GM12878 (cell line): ENCODE measurements at regions not wholly inside any gene's neighbourhood (a gene's known extent, or its start where the extent isn't known, plus 50 kb on each side); places are given as distances from the start of the nearest gene placed in this dataset.

ENCODE experiments used
- ATAC-seq: fragments of 200-7000 bp; cut with Tn5 transposase; 3 replicates; pipeline ENCODE4 v1.9.1; 2020; ENCODE audit warnings: mild to moderate bottlenecking, moderate library complexity
- BruUV-seq: library from RNA; stranded (reverse); fragments of 400-500 nt; replicated peaks from 2 replicates; lab custom pipeline; 2021; lab: Mats Ljungman, UMichigan
- CTCF ChIA-PET: fragments of 300-600 bp; sonication (Branson Sonifier 250); formaldehyde crosslinking; extraction: SDS; loops from one replicate; lab custom pipeline; 2021; ENCODE audit warnings: inconsistent platforms; lab: Yijun Ruan, JAX
- POLR2A ChIA-PET: fragments of 350-600 bp; formaldehyde crosslinking; extraction: SDS; loops from one replicate; lab custom pipeline; 2021; ENCODE audit warnings: inconsistent platforms; lab: Charles Lee
- RAD21 ChIA-PET: fragments of 300-600 bp; sonication (Branson Sonifier 250); formaldehyde crosslinking; loops from one replicate; lab custom pipeline; 2023; ENCODE audit warnings: antibody characterized with exemption; ENCODE audit not compliant: unreplicated experiment; lab: Charles Lee
- SMC1A ChIA-PET: fragments of 300-600 bp; sonication (Branson Sonifier 250); formaldehyde crosslinking; loops from one replicate; lab custom pipeline; 2023; ENCODE audit not compliant: unreplicated experiment, uncharacterized antibody; lab: Charles Lee
- DNase-seq: peaks from one replicate; pipeline ENCODE4 v3.0.0-alpha.2; 2011; ENCODE audit warnings: low read depth, low spot score
- FAIRE-seq: peaks from 3 replicates; lab custom pipeline; 2011; peaks lifted over from hg19 to GRCh38; lab: Jason Lieb, UNC
- H2AFZ ChIP-seq: 2 replicates; pipeline ENCODE4 v1.6.0; 2011; ENCODE audit warnings: low read depth, low read length, control low read depth; ENCODE audit not compliant: control insufficient read depth
- H3K27ac ChIP-seq: 2 replicates; pipeline ENCODE4 v1.5.1; 2011; ENCODE audit warnings: control low read depth; ENCODE audit not compliant: control insufficient read depth, insufficient read depth
- H3K27me3 ChIP-seq, 2 experiments: replicated peaks in 1 of 2; 2 replicates each; pipeline versions ENCODE4 v1.6.0 to v1.6.1; 2011; ENCODE audit warnings: low read length in 1 of 2; ENCODE audit not compliant: control insufficient read depth in 2 of 2, insufficient read depth in 2 of 2
- H3K36me3 ChIP-seq, 2 experiments: 2 replicates each; pipeline ENCODE4 v1.5.1; 2011; ENCODE audit warnings: low read length in 1 of 2; ENCODE audit not compliant: control insufficient read depth in 2 of 2, insufficient read depth in 2 of 2
- H3K4me1 ChIP-seq: 2 replicates; pipeline ENCODE4 v1.6.1; 2011; ENCODE audit warnings: mild to moderate bottlenecking, low read length, moderate library complexity, mixed read lengths; ENCODE audit not compliant: control insufficient read depth, insufficient read depth
- H3K4me2 ChIP-seq: 2 replicates; pipeline ENCODE4 v1.6.0; 2011; ENCODE audit warnings: control low read depth; ENCODE audit not compliant: control insufficient read depth, insufficient read depth
- H3K4me3 ChIP-seq: fragments of 200-600 bp; sonication (generic); 2 replicates; pipeline ENCODE4 v1.5.1; 2016
- H3K79me2 ChIP-seq: 2 replicates; pipeline ENCODE4 v1.6.0; 2011; ENCODE audit warnings: low read length; ENCODE audit not compliant: control insufficient read depth, insufficient read depth
- H3K9ac ChIP-seq: 2 replicates; pipeline ENCODE4 v1.8.0; 2011; ENCODE audit warnings: low read length, control low read depth, mixed read lengths; ENCODE audit not compliant: control insufficient read depth, insufficient read depth
- H3K9me3 ChIP-seq: replicated peaks from 3 replicates; pipeline ENCODE4 v1.5.1; 2011; ENCODE audit warnings: mild to moderate bottlenecking, low read length; ENCODE audit not compliant: control insufficient read depth, insufficient read depth
- H4K20me1 ChIP-seq: 2 replicates; pipeline ENCODE4 v1.6.0; 2011; ENCODE audit not compliant: control insufficient read depth, insufficient read depth
- E2F4 ChIP-seq: IDR thresholded peaks from 2 replicates; pipeline ENCODE4 v1.6.1; 2012; ENCODE audit warnings: low read depth, low read length, improper control_type of control experiment
- FOXK2 ChIP-seq: fragments of 450-650 bp; IDR thresholded peaks from 2 replicates; pipeline ENCODE4 v1.6.1; 2017; ENCODE audit warnings: mild to moderate bottlenecking, moderate library complexity
- JUNB ChIP-seq: IDR thresholded peaks from 2 replicates; pipeline ENCODE4 v1.6.1; 2016; ENCODE audit warnings: antibody characterized with exemption, mild to moderate bottlenecking
- MYB ChIP-seq: fragments of 150-350 bp; IDR thresholded peaks from 2 replicates; pipeline ENCODE4 v1.6.1; 2014; ENCODE audit warnings: mild to moderate bottlenecking, low read depth, low read length, borderline replicate concordance
- NFYA ChIP-seq: IDR thresholded peaks from 2 replicates; pipeline ENCODE4 v1.6.1; 2011; ENCODE audit warnings: low read depth, mild to moderate bottlenecking, low read length, improper control_type of control experiment, borderline replicate concordance
- NR2C1 ChIP-seq: fragments of 450-650 bp; IDR thresholded peaks from 2 replicates; pipeline ENCODE4 v1.6.1; 2017; ENCODE audit warnings: antibody characterized with exemption, mild to moderate bottlenecking, moderate library complexity
- RAD51 ChIP-seq: fragments of 450-650 bp; IDR thresholded peaks from 2 replicates; pipeline ENCODE4 v1.6.1; 2016; ENCODE audit warnings: moderate library complexity, mild to moderate bottlenecking, inconsistent platforms
- RBBP5 ChIP-seq: fragments of 200-600 bp; sonication (generic); conservative IDR thresholded peaks from 2 replicates; pipeline ENCODE4 v1.6.1; 2016
- WRNIP1 ChIP-seq: IDR thresholded peaks from 2 replicates; pipeline ENCODE4 v1.6.1; 2011; ENCODE audit warnings: low read depth, low read length, improper control_type of control experiment, borderline replicate concordance
- WGBS: methylation state at CpG from one replicate; pipeline ENCODE4 v1.1.6; 2016; ENCODE audit warnings: low lambda C conversion rate; ENCODE audit not compliant: insufficient replicate concordance, insufficient coverage; ENCODE audit errors: missing lambda C conversion rate; 5-methylcytosine and 5-hydroxymethylcytosine counted together
- in situ Hi-C: fragments of 300-500 bp; cut with MboI; formaldehyde crosslinking; loops from 9 replicates; pipeline ENCODE4 v1.14.3; 2018; ENCODE audit warnings: mixed read lengths
- intact Hi-C: fragments of 100-400 bp; cut with micrococcal nuclease; formaldehyde crosslinking; loops from one replicate; pipeline ENCODE4 v1.14.2; 2022; ENCODE audit not compliant: unreplicated experiment
- TF ChIP-seq, protein P1 (sequence below): fragments of 450-650 bp; IDR thresholded peaks from 2 replicates; pipeline ENCODE4 v1.6.1; 2017; ENCODE audit warnings: borderline replicate concordance
- TF ChIP-seq, protein P2 (sequence below): fragments of 450-650 bp; IDR thresholded peaks from 2 replicates; pipeline ENCODE4 v1.6.1; 2017; ENCODE audit warnings: mild to moderate bottlenecking, low read depth, inconsistent platforms; ENCODE audit not compliant: poor library complexity, severe bottlenecking

- TF ChIP-seq, protein P1, sequence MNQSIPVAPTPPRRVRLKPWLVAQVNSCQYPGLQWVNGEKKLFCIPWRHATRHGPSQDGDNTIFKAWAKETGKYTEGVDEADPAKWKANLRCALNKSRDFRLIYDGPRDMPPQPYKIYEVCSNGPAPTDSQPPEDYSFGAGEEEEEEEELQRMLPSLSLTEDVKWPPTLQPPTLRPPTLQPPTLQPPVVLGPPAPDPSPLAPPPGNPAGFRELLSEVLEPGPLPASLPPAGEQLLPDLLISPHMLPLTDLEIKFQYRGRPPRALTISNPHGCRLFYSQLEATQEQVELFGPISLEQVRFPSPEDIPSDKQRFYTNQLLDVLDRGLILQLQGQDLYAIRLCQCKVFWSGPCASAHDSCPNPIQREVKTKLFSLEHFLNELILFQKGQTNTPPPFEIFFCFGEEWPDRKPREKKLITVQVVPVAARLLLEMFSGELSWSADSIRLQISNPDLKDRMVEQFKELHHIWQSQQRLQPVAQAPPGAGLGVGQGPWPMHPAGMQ: no peak
- TF ChIP-seq FOXK2: no peak
- no peak for TF ChIP-seq WRNIP1
- TF ChIP-seq RAD51: no peak
These were observed 149.8 kb downstream of the COPS8 start (continued) for GRCh38 chr2:237235383-237236095.

GRCh38 chr2:237236188-237236587 is 150.5 kb downstream of the COPS8 start:
- no TSS peak for BruUV-seq
- Histone ChIP-seq H3K9ac (no peak overlapping the region), H2AFZ (no peak overlapping the region), H3K27ac (no peak overlapping the region), H3K4me3 (no peak overlapping the region), H3K36me3 (no peaks in the 10 kb centered on the region), H3K4me2 (no peak overlapping the region), H3K9me3 (no peaks in the 10 kb centered on the region; the same call in 2 of the 3 replicates), H4K20me1 (no peaks in the 10 kb centered on the region), H3K4me1 (no peaks in the 10 kb centered on the region), H3K79me2 (no peaks in the 10 kb centered on the region), H3K27me3 (no peaks in the 10 kb centered on the region; a peak in 1 of 4 replicates)
- DNase-seq (no peak), ATAC-seq (no peak), FAIRE-seq (no peak)
- SMC1A ChIA-PET: no interaction called here
- TF ChIP-seq NFYA (no peak), E2F4 (no peak), NR2C1 (no peak), MYB (no peak), RAD51 (no peak), JUNB (no peak), RBBP5 (no peak)
- TF ChIP-seq, protein P2, sequence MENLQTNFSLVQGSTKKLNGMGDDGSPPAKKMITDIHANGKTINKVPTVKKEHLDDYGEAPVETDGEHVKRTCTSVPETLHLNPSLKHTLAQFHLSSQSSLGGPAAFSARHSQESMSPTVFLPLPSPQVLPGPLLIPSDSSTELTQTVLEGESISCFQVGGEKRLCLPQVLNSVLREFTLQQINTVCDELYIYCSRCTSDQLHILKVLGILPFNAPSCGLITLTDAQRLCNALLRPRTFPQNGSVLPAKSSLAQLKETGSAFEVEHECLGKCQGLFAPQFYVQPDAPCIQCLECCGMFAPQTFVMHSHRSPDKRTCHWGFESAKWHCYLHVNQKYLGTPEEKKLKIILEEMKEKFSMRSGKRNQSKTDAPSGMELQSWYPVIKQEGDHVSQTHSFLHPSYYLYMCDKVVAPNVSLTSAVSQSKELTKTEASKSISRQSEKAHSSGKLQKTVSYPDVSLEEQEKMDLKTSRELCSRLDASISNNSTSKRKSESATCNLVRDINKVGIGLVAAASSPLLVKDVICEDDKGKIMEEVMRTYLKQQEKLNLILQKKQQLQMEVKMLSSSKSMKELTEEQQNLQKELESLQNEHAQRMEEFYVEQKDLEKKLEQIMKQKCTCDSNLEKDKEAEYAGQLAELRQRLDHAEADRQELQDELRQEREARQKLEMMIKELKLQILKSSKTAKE: no peak
- in situ Hi-C loops: no loop called here
- 19% methylated on average over 2 of the region's 2 CpGs for whole genome bisulfite sequencing
- RAD21 ChIA-PET: no interaction called here
- intact Hi-C loops: no loop called here
- CTCF ChIA-PET: interaction anchor here (0.6 to 1.0 kb wide), 2 partner anchors 11 to 721 kb away, joined by 3 read pairs; no protein-coding TSS in a partner anchor
- POLR2A ChIA-PET: no interaction called here
